Astrocyte (in vitro differentiated cells and primary cell): ENCODE measurements at regions not wholly inside any gene's neighbourhood (a gene's known extent, or its start where the extent isn't known, plus 50 kb on each side); places are given as distances from the start of the nearest gene placed in this dataset.

Experiments used
- DNase-seq: peaks from one replicate; pipeline ENCODE4 v3.0.0-alpha.2; 2010; ENCODE audit warnings: low read depth
- FAIRE-seq: peaks from 2 replicates; lab custom pipeline; 2011; peaks lifted over from hg19 to GRCh38; lab: Jason Lieb, UNC
- H2AFZ ChIP-seq: 2 replicates; pipeline ENCODE4 v1.6.0; 2012; ENCODE audit warnings: low read depth, low read length, inconsistent platforms
- H3K27ac ChIP-seq: 2 replicates; pipeline ENCODE4 v1.5.1; 2011; ENCODE audit warnings: low read depth, low read length, inconsistent platforms
- H3K27me3 ChIP-seq: 2 replicates; pipeline ENCODE4 v1.6.0; 2011; ENCODE audit warnings: low read length, inconsistent platforms; ENCODE audit not compliant: insufficient read depth
- H3K36me3 ChIP-seq: 2 replicates; pipeline ENCODE4 v1.5.1; 2011; ENCODE audit warnings: low read length, inconsistent platforms; ENCODE audit not compliant: insufficient read depth
- H3K4me1 ChIP-seq: 2 replicates; pipeline ENCODE4 v1.5.1; 2011; ENCODE audit warnings: low read length, inconsistent platforms; ENCODE audit not compliant: insufficient read depth
- H3K4me2 ChIP-seq: 2 replicates; pipeline ENCODE4 v1.6.0; 2012; ENCODE audit warnings: low read length, inconsistent platforms
- H3K4me3 ChIP-seq: 2 replicates; pipeline ENCODE4 v1.5.1; 2011; ENCODE audit warnings: low read depth, mild to moderate bottlenecking, low read length, inconsistent platforms; ENCODE audit not compliant: insufficient read depth
- H3K79me2 ChIP-seq: 2 replicates; pipeline ENCODE4 v1.6.0; 2012; ENCODE audit warnings: mild to moderate bottlenecking, low read length, inconsistent platforms; ENCODE audit not compliant: insufficient read depth
- H3K9ac ChIP-seq: 2 replicates; pipeline ENCODE4 v1.6.0; 2012; ENCODE audit warnings: mild to moderate bottlenecking, low read length, inconsistent platforms
- H3K9me3 ChIP-seq: 2 replicates; pipeline ENCODE4 v1.5.1; 2012; ENCODE audit warnings: low read depth, mild to moderate bottlenecking, low read length, inconsistent platforms; ENCODE audit not compliant: insufficient read depth
- H4K20me1 ChIP-seq: 2 replicates; pipeline ENCODE4 v1.6.0; 2012; ENCODE audit warnings: low read length, inconsistent platforms; ENCODE audit not compliant: insufficient read depth
- H3K27ac Mint-ChIP-seq: one replicate; pipeline ENCODE4 v1.8.0; 2021; ENCODE audit warnings: mild to moderate bottlenecking, mixed read lengths; ENCODE audit not compliant: unreplicated experiment
- H3K27me3 Mint-ChIP-seq: one replicate; pipeline ENCODE4 v1.8.0; 2021; ENCODE audit warnings: low read depth, mixed read lengths; ENCODE audit not compliant: unreplicated experiment
- H3K36me3 Mint-ChIP-seq: one replicate; pipeline ENCODE4 v1.8.0; 2021; ENCODE audit warnings: low read depth, mixed read lengths; ENCODE audit not compliant: unreplicated experiment
- H3K4me1 Mint-ChIP-seq: one replicate; pipeline ENCODE4 v1.8.0; 2021; ENCODE audit warnings: low read depth, mixed read lengths; ENCODE audit not compliant: unreplicated experiment
- H3K4me3 Mint-ChIP-seq: one replicate; pipeline ENCODE4 v1.8.0; 2021; ENCODE audit warnings: mild to moderate bottlenecking, moderate library complexity, mixed read lengths; ENCODE audit not compliant: unreplicated experiment
- H3K9me3 Mint-ChIP-seq: one replicate; pipeline ENCODE4 v1.8.0; 2021; ENCODE audit warnings: mild to moderate bottlenecking, mixed read lengths; ENCODE audit not compliant: unreplicated experiment
- EZH2 ChIP-seq: IDR thresholded peaks from 2 replicates; pipeline ENCODE4 v1.6.1; 2012; ENCODE audit warnings: mild to moderate bottlenecking, low read length, inconsistent platforms; ENCODE audit not compliant: insufficient read depth
- TF ChIP-seq, protein P1 (sequence below): IDR thresholded peaks from 2 replicates; pipeline ENCODE4 v1.5.1; 2011; ENCODE audit warnings: low read depth, mild to moderate bottlenecking, inconsistent platforms, low read length, moderate library complexity; ENCODE audit not compliant: insufficient read depth

GRCh38 chr20:57103146-57103800 is 163.2 kb downstream of the BMP7 start:
- no peak for FAIRE-seq
- H3K79me2 ChIP-seq, result no peaks in the 10 kb centered on the region

GRCh38 chr20:57104113-57104512 is 162.3 kb downstream of the BMP7 start:
- no peaks in the 10 kb centered on the region for H3K9me3 ChIP-seq

More at GRCh38 chr20:57103146-57103800, 163.2 kb downstream of the BMP7 start:
- peaks cover 47% of the 10 kb centered on the region for H3K27me3 Mint-ChIP-seq
- no peak overlapping the region for H3K4me3 Mint-ChIP-seq
- Histone ChIP-seq H3K9me3 (no peaks in the 10 kb centered on the region), H3K4me2 (no peak overlapping the region), H3K27ac (no peak overlapping the region), H3K27me3 (peaks cover 15% of the 10 kb centered on the region), H3K36me3 (no peaks in the 10 kb centered on the region), H2AFZ (no peak overlapping the region), H4K20me1 (no peaks in the 10 kb centered on the region), H3K9ac (no peak overlapping the region), H3K4me1 (no peaks in the 10 kb centered on the region), H3K4me3 (no peak overlapping the region)
- H3K27ac Mint-ChIP-seq, result no peak overlapping the region
- TF ChIP-seq, protein P1, sequence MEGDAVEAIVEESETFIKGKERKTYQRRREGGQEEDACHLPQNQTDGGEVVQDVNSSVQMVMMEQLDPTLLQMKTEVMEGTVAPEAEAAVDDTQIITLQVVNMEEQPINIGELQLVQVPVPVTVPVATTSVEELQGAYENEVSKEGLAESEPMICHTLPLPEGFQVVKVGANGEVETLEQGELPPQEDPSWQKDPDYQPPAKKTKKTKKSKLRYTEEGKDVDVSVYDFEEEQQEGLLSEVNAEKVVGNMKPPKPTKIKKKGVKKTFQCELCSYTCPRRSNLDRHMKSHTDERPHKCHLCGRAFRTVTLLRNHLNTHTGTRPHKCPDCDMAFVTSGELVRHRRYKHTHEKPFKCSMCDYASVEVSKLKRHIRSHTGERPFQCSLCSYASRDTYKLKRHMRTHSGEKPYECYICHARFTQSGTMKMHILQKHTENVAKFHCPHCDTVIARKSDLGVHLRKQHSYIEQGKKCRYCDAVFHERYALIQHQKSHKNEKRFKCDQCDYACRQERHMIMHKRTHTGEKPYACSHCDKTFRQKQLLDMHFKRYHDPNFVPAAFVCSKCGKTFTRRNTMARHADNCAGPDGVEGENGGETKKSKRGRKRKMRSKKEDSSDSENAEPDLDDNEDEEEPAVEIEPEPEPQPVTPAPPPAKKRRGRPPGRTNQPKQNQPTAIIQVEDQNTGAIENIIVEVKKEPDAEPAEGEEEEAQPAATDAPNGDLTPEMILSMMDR, result no peak
- H3K4me1 Mint-ChIP-seq, result no peaks in the 10 kb centered on the region
- H3K36me3 Mint-ChIP-seq, result no peaks in the 10 kb centered on the region
- peaks cover 12% of the 10 kb centered on the region for H3K9me3 Mint-ChIP-seq
- no peak for DNase-seq

GRCh38 chr20:57104651-57105204 is 161.7 kb downstream of the BMP7 start:
- no peak overlapping the region for H2AFZ ChIP-seq
- no peak overlapping the region for H3K27ac Mint-ChIP-seq
- H3K9me3 Mint-ChIP-seq, result peaks cover 12% of the 10 kb centered on the region
- TF ChIP-seq, protein P1, result no peak
- TF ChIP-seq EZH2, result no peak
- FAIRE-seq (no peak), DNase-seq (no peak)
- peaks cover 50% of the 10 kb centered on the region for H3K27me3 Mint-ChIP-seq
- no peaks in the 10 kb centered on the region for H3K36me3 ChIP-seq
- no peak overlapping the region for H3K4me3 ChIP-seq
- no peaks in the 10 kb centered on the region for H3K79me2 ChIP-seq
- no peaks in the 10 kb centered on the region for H3K9me3 ChIP-seq
- H3K9ac ChIP-seq, result no peak overlapping the region
- no peaks in the 10 kb centered on the region for H3K4me1 ChIP-seq
- H3K4me1 Mint-ChIP-seq, result no peaks in the 10 kb centered on the region
- peaks cover 15% of the 10 kb centered on the region for H3K27me3 ChIP-seq
- H3K4me2 ChIP-seq, result no peak overlapping the region
- H3K27ac ChIP-seq, result no peak overlapping the region
- H3K4me3 Mint-ChIP-seq, result no peak overlapping the region
- no peaks in the 10 kb centered on the region for H3K36me3 Mint-ChIP-seq
- no peaks in the 10 kb centered on the region for H4K20me1 ChIP-seq

More at GRCh38 chr20:57104113-57104512, 162.3 kb downstream of the BMP7 start:
- Histone ChIP-seq H3K4me3 (no peak overlapping the region), H3K79me2 (no peaks in the 10 kb centered on the region), H2AFZ (no peak overlapping the region), H3K36me3 (no peaks in the 10 kb centered on the region), H3K27ac (no peak overlapping the region), H4K20me1 (no peaks in the 10 kb centered on the region), H3K4me1 (no peaks in the 10 kb centered on the region), H3K9ac (no peak overlapping the region), H3K4me2 (no peak overlapping the region), H3K27me3 (peaks cover 15% of the 10 kb centered on the region)
- H3K27me3 Mint-ChIP-seq, result peaks cover 52% of the 10 kb centered on the region
- peaks cover 12% of the 10 kb centered on the region for H3K9me3 Mint-ChIP-seq
- TF ChIP-seq EZH2, result no peak
- TF ChIP-seq, protein P1, result no peak
- no peak overlapping the region for H3K4me3 Mint-ChIP-seq
- no peaks in the 10 kb centered on the region for H3K36me3 Mint-ChIP-seq
- H3K27ac Mint-ChIP-seq, result no peak overlapping the region
- no peaks in the 10 kb centered on the region for H3K4me1 Mint-ChIP-seq
- DNase-seq (no peak), FAIRE-seq (no peak)
